BE2C (cell line): ENCODE measurements at regions not wholly inside any gene's neighbourhood (a gene's known extent, or its start where the extent isn't known, plus 50 kb on each side); places are given as distances from the start of the nearest gene placed in this dataset.

Experiments
- DNase-seq: peaks from one replicate; pipeline ENCODE4 v3.0.0-alpha.2; 2020
- H3K27me3 ChIP-seq: fragments of 250-450 bp; sonication (Bioruptor Pico); 2 replicates; pipeline ENCODE4 v1.5.1; 2020; ENCODE audit warnings: mild to moderate bottlenecking
- H3K36me3 ChIP-seq: fragments of 250-450 bp; sonication (Bioruptor Pico); 2 replicates; pipeline ENCODE4 v1.5.1; 2020; ENCODE audit warnings: mild to moderate bottlenecking
- H3K4me1 ChIP-seq: fragments of 250-450 bp; sonication (Bioruptor Pico); 2 replicates; pipeline ENCODE4 v1.5.1; 2020
- H3K4me3 ChIP-seq: 2 replicates; pipeline ENCODE4 v1.5.1; 2011; ENCODE audit warnings: low read depth, low read length
- H3K9me3 ChIP-seq: fragments of 250-450 bp; sonication (Bioruptor Pico); 2 replicates; pipeline ENCODE4 v1.5.1; 2020
- CTCF ChIP-seq: IDR thresholded peaks from 2 replicates; pipeline ENCODE4 v1.5.1; 2012; ENCODE audit warnings: mild to moderate bottlenecking, low read depth, low read length

DNA sequence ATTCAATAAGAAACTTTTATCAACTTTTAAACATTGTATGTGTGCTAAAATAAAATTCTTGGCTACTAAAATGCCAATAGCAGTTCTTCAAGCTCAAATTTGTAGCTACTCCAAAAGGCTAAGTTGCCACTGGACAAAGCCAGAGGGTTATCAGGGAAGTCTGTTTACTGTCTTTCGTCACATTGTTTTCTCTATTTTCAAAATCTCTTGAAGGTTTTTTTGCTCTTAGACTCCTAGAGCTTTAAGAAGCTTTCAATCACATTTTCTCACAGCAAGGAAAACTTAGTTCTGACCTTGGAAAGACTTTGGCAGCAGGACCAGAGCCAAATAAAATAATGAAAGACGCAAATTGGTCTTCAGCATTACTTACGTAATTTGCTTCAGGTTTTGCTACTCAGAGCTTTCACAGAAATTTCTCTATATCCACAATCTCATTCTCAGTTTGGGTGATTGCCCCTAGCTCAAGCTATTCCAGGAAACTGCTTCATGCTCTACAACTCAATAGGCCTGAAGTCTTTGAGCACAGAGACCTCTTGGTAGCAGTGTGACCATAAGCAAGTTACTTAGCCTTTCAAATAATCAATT is 257.7 kb downstream of the GABRG2 start:
- no peak for TF ChIP-seq CTCF
- no peak for DNase-seq
- Histone ChIP-seq H3K4me1 (peaks cover 27% of the 10 kb centered on the region), H3K4me3 (no peak overlapping the region), H3K36me3 (no peaks in the 10 kb centered on the region), H3K27me3 (no peaks in the 10 kb centered on the region), H3K9me3 (no peaks in the 10 kb centered on the region)

DNA sequence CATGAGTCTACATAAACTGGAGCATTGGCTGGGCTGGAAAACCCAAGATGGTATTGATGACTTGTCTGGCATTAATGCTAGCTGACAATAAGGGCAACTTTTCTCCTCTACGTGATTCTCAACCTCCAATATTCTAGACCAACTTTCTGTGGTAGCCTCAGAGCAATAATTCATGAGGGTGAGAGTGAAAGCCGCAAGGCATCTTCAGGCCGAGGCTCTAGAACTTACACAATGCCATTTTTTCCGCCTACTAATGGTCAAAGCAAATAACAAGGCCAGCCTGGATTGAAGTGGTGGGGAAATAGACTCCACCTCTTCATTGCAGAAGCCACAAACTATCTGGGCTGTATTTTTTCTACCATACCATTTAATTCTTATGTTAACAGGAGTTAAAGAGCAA is 267.4 kb downstream of the GABRG2 start:
- no peaks in the 10 kb centered on the region for H3K9me3 ChIP-seq
- H3K4me1 ChIP-seq = no peaks in the 10 kb centered on the region
- no peaks in the 10 kb centered on the region for H3K27me3 ChIP-seq
- DNase-seq = no peak
- no peaks in the 10 kb centered on the region for H3K36me3 ChIP-seq
- TF ChIP-seq CTCF = no peak
- no peak overlapping the region for H3K4me3 ChIP-seq

- DNase-seq = no peak
- TF ChIP-seq CTCF = no peak
- Histone ChIP-seq H3K27me3 (no peaks in the 10 kb centered on the region), H3K4me3 (no peak overlapping the region), H3K4me1 (no peaks in the 10 kb centered on the region), H3K9me3 (peaks cover 2% of the 10 kb centered on the region; the same call in 1 of the 2 replicates), H3K36me3 (no peaks in the 10 kb centered on the region)
These were observed 292.9 kb downstream of the GABRG2 start for GRCh38 chr5:162360373-162360931.

DNA sequence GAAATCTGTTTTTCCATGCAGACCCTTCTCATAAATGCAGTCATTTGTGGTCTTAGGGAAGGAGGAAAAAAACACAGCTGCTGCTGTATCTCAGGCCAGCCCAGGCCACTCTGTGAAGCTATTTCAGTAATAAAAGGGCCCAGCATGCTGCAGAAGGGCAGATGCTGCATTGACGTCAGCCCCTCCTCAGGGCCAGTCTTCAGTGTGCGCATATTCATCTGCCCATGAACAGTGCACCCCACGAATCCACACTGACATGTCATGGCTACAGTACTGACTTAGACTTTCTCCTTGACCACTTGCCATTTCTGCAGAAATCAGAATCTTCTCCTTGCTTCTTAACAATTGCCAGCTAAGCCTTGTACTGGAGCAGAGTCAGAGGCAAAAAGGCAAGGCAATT is 304.7 kb downstream of the GABRG2 start:
- no peaks in the 10 kb centered on the region for H3K9me3 ChIP-seq
- TF ChIP-seq CTCF = no peak
- peaks cover 18% of the 10 kb centered on the region for H3K4me1 ChIP-seq
- no peaks in the 10 kb centered on the region for H3K36me3 ChIP-seq
- no peaks in the 10 kb centered on the region for H3K27me3 ChIP-seq
- DNase-seq = no peak
- no peak overlapping the region for H3K4me3 ChIP-seq

- H3K36me3 ChIP-seq = no peaks in the 10 kb centered on the region
- no peak for TF ChIP-seq CTCF
- peaks cover 27% of the 10 kb centered on the region for H3K4me1 ChIP-seq
- no peaks in the 10 kb centered on the region for H3K9me3 ChIP-seq
- no peak for DNase-seq
- H3K4me3 ChIP-seq = no peak overlapping the region
- H3K27me3 ChIP-seq = no peaks in the 10 kb centered on the region
These were observed 310.3 kb downstream of the GABRG2 start for GRCh38 chr5:162377895-162378294.

GRCh38 chr5:162382839-162383238 is 315.3 kb downstream of the GABRG2 start:
- no peaks in the 10 kb centered on the region for H3K36me3 ChIP-seq
- H3K27me3 ChIP-seq = no peaks in the 10 kb centered on the region
- H3K9me3 ChIP-seq = no peaks in the 10 kb centered on the region
- TF ChIP-seq CTCF = no peak
- H3K4me1 ChIP-seq = peaks cover 7% of the 10 kb centered on the region
- H3K4me3 ChIP-seq = no peak overlapping the region
- DNase-seq = no peak
